Right cardiac atrium (tissue), 5 donors: ENCODE measurements at regions not wholly inside any gene's neighbourhood (a gene's known extent, or its start where the extent isn't known, plus 50 kb on each side); places are given as distances from the start of the nearest gene placed in this dataset.

ENCODE experiments used
- ATAC-seq, 2 donors: fragments of 200-7000 bp; cut with Tn5 transposase; one replicate each; pipeline versions ENCODE4 v1.8.0 to v1.9.1; 2020; ENCODE audit warnings: moderate library complexity in 2 of 2, mild to moderate bottlenecking in 1 of 2
- DNase-seq, 3 donors: peaks; one replicate each; pipeline ENCODE4 v3.0.0-alpha.2; 2020
- H3K27ac ChIP-seq: one replicate; pipeline ENCODE4 v1.5.1; 2013; ENCODE audit warnings: mild to moderate bottlenecking, low read length, control low read depth, moderate library complexity
- H3K27me3 ChIP-seq: one replicate; pipeline ENCODE4 v1.6.1; 2013; ENCODE audit not compliant: control insufficient read depth, insufficient read depth
- H3K4me1 ChIP-seq: one replicate; pipeline ENCODE4 v1.6.1; 2013; ENCODE audit warnings: low read length; ENCODE audit not compliant: control insufficient read depth, insufficient read depth
- H3K4me3 ChIP-seq: one replicate; pipeline ENCODE4 v1.5.1; 2013; ENCODE audit warnings: low read length, control low read depth
- H3K9me3 ChIP-seq: one replicate; pipeline ENCODE4 v1.6.1; 2013; ENCODE audit warnings: low read length; ENCODE audit not compliant: control insufficient read depth
- WGBS: extraction: QIAGEN DNeasy Blood & Tissue Kit; methylation state at CpG from one replicate; pipeline ENCODE4 v1.1.7; 2013; 5-methylcytosine and 5-hydroxymethylcytosine counted together
- intact Hi-C, 4 donors: fragments of 100-400 bp; cut with DNase I; formaldehyde crosslinking; loops; one replicate each; pipeline versions ENCODE4 v1.11.0 to v1.14.0; 2022 to 2023
- microRNA-seq, 2 donors: library from miRNA; unstranded; fragments of <30 nt; microRNA quantifications; one replicate each; pipeline ENCODE4 v1.2.0, GENCODE V29; 2020 to 2021
- donor health status: healthy with polysubstance abuse.
- donor health status: DM: no; HTN: yes; CAD: no.
- donor health status: DM: no; HTN: no; CAD: no.
- donor health status: DM: no; HTN: yes; CAD: no; lungs with severe emphysema.
- donor health status: DM: yes; HTN: yes; CAD: no.

- DNase-seq, result no peak
- ATAC-seq, result no peak
- Histone ChIP-seq H3K4me3 (no peak overlapping the region), H3K27ac (no peak overlapping the region), H3K4me1 (no peaks in the 10 kb centered on the region), H3K27me3 (no peaks in the 10 kb centered on the region), H3K9me3 (no peaks in the 10 kb centered on the region)
- WGBS, result 95% methylated on average over 3 of the region's 3 CpGs
- intact Hi-C loops, result no loop called here
These were observed 54.6 kb upstream of the ID4 start for GRCh38 chr6:19782588-19782987.

Small RNA genes in the stretch of these regions (microRNA-seq; reads per million reads assigned to microRNA genes)
- gene MIR548A1, result 0 reads per million in 2 donors
